ENCODE measurements at regions not wholly inside any gene's neighbourhood (a gene's known extent, or its start where the extent isn't known, plus 50 kb on each side); places are given as distances from the start of the nearest gene placed in this dataset.

- ChIA-PET POLR2A (no interaction called here), CTCF (no interaction called here)
- H3K9me3 Mint-ChIP-seq: peaks cover 15% of the 10 kb centered on the region
- no peak overlapping the region for H3K4me3 Mint-ChIP-seq
- no peak overlapping the region for H3K27ac Mint-ChIP-seq
- H3K27me3 Mint-ChIP-seq: no peaks in the 10 kb centered on the region
- no peaks in the 10 kb centered on the region for H3K4me1 Mint-ChIP-seq
- no peak for DNase-seq
- no peaks in the 10 kb centered on the region for H3K36me3 Mint-ChIP-seq (ENCODE audit: low read depth)
These were observed 1012.7 kb upstream of the ADGRL3 start for GRCh38 chr4:60187428-60187827.

- ChIA-PET CTCF (no interaction called here), POLR2A (no interaction called here)
- Mint-ChIP-seq H3K36me3 (ENCODE audit: low read depth) (no peaks in the 10 kb centered on the region), H3K4me3 (no peak overlapping the region), H3K4me1 (no peaks in the 10 kb centered on the region), H3K27ac (no peak overlapping the region), H3K27me3 (no peaks in the 10 kb centered on the region), H3K9me3 (peaks cover 15% of the 10 kb centered on the region)
- no peak for DNase-seq
These were observed 1010.8 kb upstream of the ADGRL3 start for GRCh38 chr4:60189286-60189685.

DNA sequence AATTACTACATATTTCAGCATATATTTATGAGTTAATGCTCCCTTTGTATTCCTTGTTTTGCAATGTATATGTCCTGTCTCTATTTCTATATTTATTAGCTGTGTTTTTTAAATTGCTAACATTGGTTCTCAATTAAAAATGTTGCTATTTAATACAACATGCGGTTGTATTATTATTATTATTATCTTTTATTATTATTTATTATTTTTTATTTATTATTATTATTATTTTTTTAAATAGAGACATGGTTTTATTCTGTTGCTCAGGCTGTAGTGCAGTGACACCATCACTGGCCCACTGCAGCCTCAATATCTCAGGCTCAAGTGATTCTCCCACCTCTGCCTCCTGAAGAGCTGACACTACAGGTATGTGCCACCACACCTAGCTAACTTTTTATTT is 1005.9 kb upstream of the ADGRL3 start:
- CTCF ChIA-PET: no interaction called here
- Mint-ChIP-seq H3K4me1 (no peaks in the 10 kb centered on the region), H3K27me3 (no peaks in the 10 kb centered on the region), H3K27ac (no peak overlapping the region), H3K4me3 (no peak overlapping the region), H3K36me3 (ENCODE audit: low read depth) (no peaks in the 10 kb centered on the region), H3K9me3 (peaks cover 10% of the 10 kb centered on the region)
- no peak for DNase-seq
- POLR2A ChIA-PET: no interaction called here

DNA sequence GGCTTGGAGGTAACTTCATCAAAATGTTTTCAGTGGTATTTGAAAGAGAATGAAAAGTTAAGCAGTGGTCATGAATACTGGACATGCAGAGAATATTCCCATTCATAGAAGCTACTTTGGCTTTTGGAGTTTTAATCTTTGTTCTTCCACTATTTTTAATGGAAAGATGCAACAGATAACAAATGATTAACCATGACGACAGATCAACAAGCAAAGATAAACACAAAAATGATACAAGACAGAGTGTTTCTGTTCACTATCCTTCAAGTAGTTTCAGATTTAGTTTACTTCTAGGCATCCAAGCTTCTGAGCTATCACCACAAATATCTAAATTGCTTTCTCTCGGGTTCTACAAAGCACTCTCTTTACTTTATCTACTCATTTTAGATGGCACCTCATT is 1004.9 kb upstream of the ADGRL3 start:
- no peak for DNase-seq
- Mint-ChIP-seq H3K4me3 (no peak overlapping the region), H3K27ac (no peak overlapping the region), H3K27me3 (no peaks in the 10 kb centered on the region), H3K4me1 (no peaks in the 10 kb centered on the region), H3K9me3 (peaks cover 6% of the 10 kb centered on the region), H3K36me3 (ENCODE audit: low read depth) (no peaks in the 10 kb centered on the region)
- ChIA-PET CTCF (no interaction called here), POLR2A (no interaction called here)

GRCh38 chr4:60201052-60201673 is 999.0 kb upstream of the ADGRL3 start:
- Mint-ChIP-seq H3K36me3 (ENCODE audit: low read depth) (no peaks in the 10 kb centered on the region), H3K4me3 (no peak overlapping the region), H3K27ac (no peak overlapping the region), H3K27me3 (no peaks in the 10 kb centered on the region), H3K4me1 (no peaks in the 10 kb centered on the region), H3K9me3 (no peaks in the 10 kb centered on the region)
- DNase-seq: peak; percentile 28
- CTCF ChIA-PET: interaction anchor here (0.7 kb wide), 2 partner anchors 28 to 302 kb away, joined by 3 read pairs; no protein-coding TSS in a partner anchor
- POLR2A ChIA-PET: no interaction called here

DNA sequence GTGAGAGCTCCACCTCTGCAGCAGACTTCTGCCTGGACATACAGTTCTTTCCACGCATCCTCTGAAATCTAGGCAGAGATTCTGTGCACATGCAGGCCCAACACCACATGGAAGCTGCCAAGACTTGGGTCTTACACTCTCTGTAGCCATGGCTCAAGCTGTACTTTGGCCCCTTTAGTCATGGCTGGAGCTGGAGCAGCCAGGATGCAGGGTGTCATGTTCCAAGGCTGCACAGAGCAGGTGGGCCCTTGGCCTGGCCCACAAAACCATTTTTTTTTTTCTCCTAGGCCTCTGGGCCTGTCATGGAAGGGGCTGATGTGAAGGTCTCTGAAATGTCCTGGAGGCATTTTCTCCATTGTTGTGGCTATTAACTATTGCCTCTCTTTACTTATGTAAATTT is 990.5 kb upstream of the ADGRL3 start:
- no peak for DNase-seq
- H3K9me3 Mint-ChIP-seq: peaks cover 3% of the 10 kb centered on the region
- H3K27ac Mint-ChIP-seq: no peak overlapping the region
- H3K27me3 Mint-ChIP-seq: no peaks in the 10 kb centered on the region
- H3K4me3 Mint-ChIP-seq: no peak overlapping the region
- H3K4me1 Mint-ChIP-seq: no peaks in the 10 kb centered on the region
- H3K36me3 Mint-ChIP-seq (ENCODE audit: low read depth): no peaks in the 10 kb centered on the region
- ChIA-PET POLR2A (no interaction called here), CTCF (no interaction called here)

DNA sequence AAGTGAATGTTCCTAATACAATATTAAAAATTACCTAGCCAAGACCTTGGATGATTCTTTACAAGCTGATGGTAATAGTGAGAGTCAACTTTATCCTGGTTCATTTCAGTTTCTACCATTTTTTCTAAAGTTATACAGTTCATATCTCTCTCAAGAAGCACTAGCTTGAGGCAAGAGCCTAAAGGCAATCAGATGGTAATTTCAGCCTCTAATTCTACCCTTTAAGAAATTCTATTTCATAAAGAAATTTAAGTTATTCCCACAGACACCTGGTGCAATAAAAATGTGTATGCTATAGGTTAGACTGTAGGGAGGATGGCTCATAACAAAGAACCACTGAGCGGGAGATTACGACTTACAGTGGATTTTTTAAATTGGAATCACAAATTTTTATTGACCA is 984.2 kb upstream of the ADGRL3 start:
- CTCF ChIA-PET: no interaction called here
- Mint-ChIP-seq H3K27ac (no peak overlapping the region), H3K36me3 (ENCODE audit: low read depth) (no peaks in the 10 kb centered on the region), H3K9me3 (peaks cover under 1% of the 10 kb centered on the region), H3K4me1 (no peaks in the 10 kb centered on the region), H3K4me3 (no peak overlapping the region), H3K27me3 (no peaks in the 10 kb centered on the region)
- DNase-seq: no peak
- POLR2A ChIA-PET: no interaction called here

DNA sequence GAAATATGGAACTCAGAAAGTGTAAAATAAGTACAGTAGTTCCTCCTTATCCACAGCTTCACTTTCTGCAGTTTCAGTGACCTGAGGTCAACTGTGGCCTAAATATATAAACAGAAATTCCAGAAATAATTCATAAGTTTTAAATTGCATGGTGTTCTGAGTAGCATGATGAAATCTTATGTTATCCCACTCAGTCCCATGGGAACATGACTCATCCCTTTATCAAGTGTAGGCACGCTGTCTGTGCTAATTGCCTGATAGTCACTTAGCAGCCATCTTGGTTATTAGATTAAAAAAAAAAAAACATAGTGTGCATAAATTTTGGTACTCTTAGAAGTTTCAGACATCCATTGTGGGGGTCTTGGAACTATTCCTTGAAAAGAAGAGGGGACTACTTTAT is 983.4 kb upstream of the ADGRL3 start:
- POLR2A ChIA-PET: no interaction called here
- CTCF ChIA-PET: no interaction called here
- H3K9me3 Mint-ChIP-seq: no peaks in the 10 kb centered on the region
- no peak overlapping the region for H3K4me3 Mint-ChIP-seq
- no peaks in the 10 kb centered on the region for H3K4me1 Mint-ChIP-seq
- no peaks in the 10 kb centered on the region for H3K27me3 Mint-ChIP-seq
- no peak overlapping the region for H3K27ac Mint-ChIP-seq
- no peak for DNase-seq
- H3K36me3 Mint-ChIP-seq (ENCODE audit: low read depth): no peaks in the 10 kb centered on the region

GRCh38 chr4:60221866-60222265 is 978.3 kb upstream of the ADGRL3 start:
- ChIA-PET CTCF (no interaction called here), POLR2A (no interaction called here)
- peaks cover 3% of the 10 kb centered on the region for H3K9me3 Mint-ChIP-seq
- no peak overlapping the region for H3K27ac Mint-ChIP-seq
- H3K36me3 Mint-ChIP-seq (ENCODE audit: low read depth): no peaks in the 10 kb centered on the region
- no peak overlapping the region for H3K4me3 Mint-ChIP-seq
- H3K4me1 Mint-ChIP-seq: no peaks in the 10 kb centered on the region
- no peaks in the 10 kb centered on the region for H3K27me3 Mint-ChIP-seq
- no peak for DNase-seq

DNA sequence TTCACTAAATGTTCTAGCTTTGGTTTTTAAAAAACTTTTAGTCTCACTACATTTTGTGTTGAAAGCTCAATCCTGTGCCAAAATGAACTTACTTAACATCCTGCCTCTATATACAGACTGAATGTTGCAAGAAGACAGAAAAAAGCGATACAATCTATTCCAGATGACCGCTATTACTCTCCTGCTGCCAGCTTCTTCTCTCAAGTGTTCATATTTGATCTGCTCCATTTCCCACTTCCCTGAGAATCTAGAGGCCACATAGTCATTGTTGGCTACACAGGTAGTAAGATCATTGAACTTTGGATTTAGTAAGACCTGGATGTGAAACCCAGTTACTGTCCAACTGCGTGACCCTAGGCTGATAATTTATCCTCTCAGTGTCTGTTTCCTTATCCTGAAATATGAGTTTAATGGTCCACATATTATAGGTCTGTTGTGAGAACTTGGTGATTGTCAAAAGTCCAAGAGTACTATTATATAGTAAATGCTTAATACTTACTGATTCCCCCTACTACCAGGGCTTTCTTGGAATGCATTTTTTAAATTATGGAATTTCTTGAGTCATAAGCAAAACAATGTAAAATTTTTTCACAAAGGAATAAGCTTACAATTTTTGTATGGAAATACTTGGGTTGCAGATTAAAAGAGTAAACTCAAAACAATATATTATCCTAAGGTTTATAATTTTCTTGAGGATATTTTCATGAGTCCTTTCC is 976.8 kb upstream of the ADGRL3 start:
- no peak overlapping the region for H3K4me3 Mint-ChIP-seq
- H3K36me3 Mint-ChIP-seq (ENCODE audit: low read depth): no peaks in the 10 kb centered on the region
- no peaks in the 10 kb centered on the region for H3K4me1 Mint-ChIP-seq
- ChIA-PET POLR2A (no interaction called here), CTCF (no interaction called here)
- peaks cover 3% of the 10 kb centered on the region for H3K9me3 Mint-ChIP-seq
- DNase-seq: no peak
- H3K27me3 Mint-ChIP-seq: no peaks in the 10 kb centered on the region
- H3K27ac Mint-ChIP-seq: no peak overlapping the region

DNA sequence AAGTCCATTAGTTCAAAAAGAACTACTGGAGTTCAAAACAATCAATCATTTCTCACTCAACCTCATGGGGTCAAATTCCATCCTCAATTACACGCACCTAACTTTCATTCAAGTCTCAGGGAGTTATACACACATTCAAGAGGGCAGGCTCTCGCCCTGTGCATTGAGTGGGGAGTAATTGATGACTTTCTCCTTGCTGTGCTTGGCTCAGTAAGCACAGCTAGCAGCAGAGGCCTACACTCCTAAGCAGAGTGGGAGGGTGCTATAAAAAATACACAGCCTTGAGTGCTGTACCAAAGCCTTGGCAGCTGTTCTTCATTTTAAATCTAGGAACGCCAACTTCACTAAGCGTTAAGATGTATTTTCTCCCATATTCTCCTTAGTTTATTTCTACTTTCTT is 958.3 kb upstream of the ADGRL3 start:
- ChIA-PET POLR2A (no interaction called here), CTCF (no interaction called here)
- no peaks in the 10 kb centered on the region for H3K36me3 Mint-ChIP-seq (ENCODE audit: low read depth)
- DNase-seq: no peak
- H3K4me3 Mint-ChIP-seq: no peak overlapping the region
- H3K9me3 Mint-ChIP-seq: peaks cover 9% of the 10 kb centered on the region
- no peak overlapping the region for H3K27ac Mint-ChIP-seq
- no peaks in the 10 kb centered on the region for H3K27me3 Mint-ChIP-seq
- no peaks in the 10 kb centered on the region for H3K4me1 Mint-ChIP-seq

DNA sequence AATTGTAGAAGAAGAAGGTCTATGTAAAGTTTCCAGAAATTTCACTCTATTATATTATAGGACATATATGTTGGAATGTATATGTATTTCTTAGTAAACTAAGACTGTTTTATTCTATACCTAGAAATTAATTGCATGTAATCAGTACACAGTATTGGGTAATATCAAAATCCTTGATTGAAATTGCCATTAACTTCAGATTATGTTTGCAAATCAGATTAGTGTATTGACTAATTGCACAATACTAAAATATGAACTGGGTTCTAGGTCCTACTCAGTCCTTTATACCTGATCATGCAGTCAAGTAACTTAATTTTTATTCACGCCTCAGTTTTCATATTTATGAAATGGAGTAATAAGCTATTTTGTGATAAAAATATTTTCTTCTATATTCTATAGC is 950.3 kb upstream of the ADGRL3 start:
- Mint-ChIP-seq H3K36me3 (ENCODE audit: low read depth) (no peaks in the 10 kb centered on the region), H3K4me3 (no peak overlapping the region), H3K27ac (no peak overlapping the region), H3K9me3 (peaks cover 10% of the 10 kb centered on the region), H3K4me1 (no peaks in the 10 kb centered on the region), H3K27me3 (no peaks in the 10 kb centered on the region)
- no peak for DNase-seq
- ChIA-PET POLR2A (no interaction called here), CTCF (no interaction called here)

GRCh38 chr4:60250657-60251056 is 949.5 kb upstream of the ADGRL3 start:
- Mint-ChIP-seq H3K4me1 (no peaks in the 10 kb centered on the region), H3K27me3 (no peaks in the 10 kb centered on the region)

DNA sequence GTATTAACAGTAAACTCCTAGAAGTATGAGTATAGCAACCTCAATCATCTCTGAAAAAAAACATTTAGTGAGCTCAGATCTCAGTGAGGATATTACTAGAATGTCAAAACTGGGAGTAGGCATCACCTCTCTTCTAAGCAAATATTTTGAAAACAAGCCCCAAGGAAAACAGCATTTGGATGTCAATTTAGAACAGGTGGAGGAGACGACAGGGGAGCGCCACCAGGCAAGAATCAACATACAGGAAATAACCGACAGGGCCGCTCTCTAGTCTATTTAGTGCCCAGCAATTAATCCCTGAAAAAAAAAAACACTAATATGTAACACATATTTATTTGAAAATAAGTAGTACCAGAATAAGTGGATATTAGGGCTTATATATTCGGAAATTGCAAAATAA is 940.3 kb upstream of the ADGRL3 start:
- H3K36me3 Mint-ChIP-seq (ENCODE audit: low read depth): no peaks in the 10 kb centered on the region
- no peak overlapping the region for H3K4me3 Mint-ChIP-seq
- ChIA-PET POLR2A (no interaction called here), CTCF (no interaction called here)
- H3K4me1 Mint-ChIP-seq: no peaks in the 10 kb centered on the region
- no peak overlapping the region for H3K27ac Mint-ChIP-seq
- H3K9me3 Mint-ChIP-seq: peaks cover 6% of the 10 kb centered on the region
- H3K27me3 Mint-ChIP-seq: no peaks in the 10 kb centered on the region
- no peak for DNase-seq

More at GRCh38 chr4:60250657-60251056, 949.5 kb upstream of the ADGRL3 start:
- no peak for DNase-seq
- Mint-ChIP-seq H3K9me3 (peaks cover 7% of the 10 kb centered on the region), H3K27ac (no peak overlapping the region), H3K4me3 (no peak overlapping the region), H3K36me3 (ENCODE audit: low read depth) (no peaks in the 10 kb centered on the region)
- ChIA-PET POLR2A (no interaction called here), CTCF (no interaction called here)
